Heart left ventricle (tissue), 13 donors: ENCODE measurements at regions not wholly inside any gene's neighbourhood (a gene's known extent, or its start where the extent isn't known, plus 50 kb on each side); places are given as distances from the start of the nearest gene placed in this dataset.

ENCODE experiments used
- POLR2A ChIP-seq, 2 donors: fragments of 450-650 bp; IDR thresholded peaks; one replicate each; pipeline ENCODE4 v1.6.1; 2017; ENCODE audit warnings: antibody characterized with exemption in 2 of 2, mild to moderate bottlenecking in 2 of 2, moderate library complexity in 2 of 2
- TF ChIP-seq, protein P1 (sequence below), 12 donors: fragments of 200-600 bp; sonication (generic) in 4 of 12; IDR thresholded peaks; one replicate each; pipeline versions ENCODE4 v1.5.0 to v1.8.0; 2018 to 2022; ENCODE audit warnings: antibody characterized with exemption in 12 of 12, mild to moderate bottlenecking in 5 of 12
- donor health status: ischemic (EF 13 %, LVEDD 7.1; RV severe dilation, severe dysfunction).
- donor health status: DM: no; HTN: yes; CAD: no.
- donor health status: DM: no; HTN: no; CAD: no.
- donor health status: ischemic (EF 25% LVEDD 6.9; RV normal size, moderate dysfunction).
- donor health status: ischemic (EF 25% LVEDD 5.7; RV mildly dilated, moderate dysfunction).
- donor health status: ischemic (EF 35%, LVEDD 5.7; RV mildly dilated, moderate dysfunction).
- donor health status: nonischemic (EF 11% LVEDD 7.7; RV severe dilation, severe dysfunction).
- donor health status: DM: yes; HTN: yes; CAD: no.
- donor health status: PGD.
- donor health status: ischemic (EF 29% LVEDD 5.4; RV normal size, mild dysfunction).
- donor health status: nonischemic (EF 23%, LVEDD 6.1; RV moderate dilation, normal function).

DNA sequence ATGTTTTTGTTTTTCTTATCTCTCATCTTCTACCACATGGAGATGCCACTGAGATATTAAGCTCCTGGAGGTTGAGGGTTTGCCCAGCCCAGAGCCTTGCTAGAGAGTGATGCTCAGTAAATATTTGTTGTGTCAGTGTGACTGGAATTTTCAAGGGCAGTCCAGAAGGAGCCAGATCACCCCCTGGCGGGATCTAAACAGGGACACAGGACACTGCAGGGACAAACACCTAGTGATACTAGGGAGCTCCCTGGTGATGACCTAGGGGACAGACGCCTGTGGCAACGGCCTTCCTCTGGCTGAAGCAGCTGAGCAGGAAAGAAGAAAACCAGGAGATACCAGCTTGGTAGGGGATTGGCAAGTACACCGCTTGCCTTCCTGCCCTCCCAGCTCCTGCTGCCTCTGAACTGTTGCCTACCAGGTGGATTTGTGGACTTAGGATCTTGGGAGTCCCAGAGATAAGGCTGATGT lies 714.4 kb upstream of the TBX3 start:
- TF ChIP-seq, protein P1, sequence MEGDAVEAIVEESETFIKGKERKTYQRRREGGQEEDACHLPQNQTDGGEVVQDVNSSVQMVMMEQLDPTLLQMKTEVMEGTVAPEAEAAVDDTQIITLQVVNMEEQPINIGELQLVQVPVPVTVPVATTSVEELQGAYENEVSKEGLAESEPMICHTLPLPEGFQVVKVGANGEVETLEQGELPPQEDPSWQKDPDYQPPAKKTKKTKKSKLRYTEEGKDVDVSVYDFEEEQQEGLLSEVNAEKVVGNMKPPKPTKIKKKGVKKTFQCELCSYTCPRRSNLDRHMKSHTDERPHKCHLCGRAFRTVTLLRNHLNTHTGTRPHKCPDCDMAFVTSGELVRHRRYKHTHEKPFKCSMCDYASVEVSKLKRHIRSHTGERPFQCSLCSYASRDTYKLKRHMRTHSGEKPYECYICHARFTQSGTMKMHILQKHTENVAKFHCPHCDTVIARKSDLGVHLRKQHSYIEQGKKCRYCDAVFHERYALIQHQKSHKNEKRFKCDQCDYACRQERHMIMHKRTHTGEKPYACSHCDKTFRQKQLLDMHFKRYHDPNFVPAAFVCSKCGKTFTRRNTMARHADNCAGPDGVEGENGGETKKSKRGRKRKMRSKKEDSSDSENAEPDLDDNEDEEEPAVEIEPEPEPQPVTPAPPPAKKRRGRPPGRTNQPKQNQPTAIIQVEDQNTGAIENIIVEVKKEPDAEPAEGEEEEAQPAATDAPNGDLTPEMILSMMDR (IDR thresholded peaks at IDR 0.05): peak in 6 of 12 donors; percentile 8 to 39 (median 20)
- no peak for TF ChIP-seq POLR2A (IDR thresholded peaks at IDR 0.05)
